CMK (cell line): ENCODE measurements at regions not wholly inside any gene's neighbourhood (a gene's known extent, or its start where the extent isn't known, plus 50 kb on each side); places are given as distances from the start of the nearest gene placed in this dataset.
"Not testable (repeated sequence)": the region's sequence is repeated elsewhere in the genome, so short reads cannot be mapped to it uniquely, and the experiment has no call there.

ENCODE experiments used
- DNase-seq: peaks from one replicate; pipeline ENCODE4 v3.0.0-alpha.2; 2010; ENCODE audit warnings: low read depth

DNA sequence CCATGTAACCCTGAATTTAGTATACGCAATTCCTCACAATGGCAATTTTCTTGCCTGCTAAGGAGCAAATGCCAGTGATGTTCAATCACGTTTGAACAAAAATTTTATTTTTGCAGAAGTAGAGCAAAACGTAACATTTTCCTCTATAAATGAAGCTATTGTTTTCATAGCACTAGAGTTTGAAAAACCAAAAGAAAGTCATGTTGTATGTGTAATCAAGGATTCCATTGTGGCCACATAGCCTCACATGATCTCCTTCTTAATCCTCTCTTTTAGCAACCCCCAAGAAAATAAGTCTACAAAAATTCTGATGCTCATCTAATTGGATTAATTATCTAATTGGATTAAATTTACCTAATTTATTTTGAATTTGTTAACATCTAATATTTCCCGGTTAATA, 1217.4 kb upstream of the FLRT2 start:
- no peak for DNase-seq

DNA sequence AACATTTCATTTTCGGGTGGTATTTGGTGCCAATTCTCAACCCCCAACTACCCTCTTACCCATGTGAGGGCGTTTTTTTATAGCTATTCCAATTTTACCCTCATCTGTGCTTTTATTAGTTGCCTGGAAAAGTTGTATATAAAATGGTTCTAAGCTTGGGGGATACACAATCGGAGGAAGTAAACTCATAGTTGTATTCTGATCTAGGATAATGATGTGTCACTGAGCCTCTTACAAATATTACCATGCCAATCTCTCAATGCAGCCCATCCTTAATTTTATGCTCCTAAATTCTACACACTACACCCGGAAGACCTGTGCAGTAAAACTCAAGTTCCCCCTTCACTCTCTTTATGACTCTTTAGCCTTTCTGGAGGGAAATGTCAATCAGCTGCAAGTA, 1206.5 kb upstream of the FLRT2 start:
- DNase-seq: no peak

DNA sequence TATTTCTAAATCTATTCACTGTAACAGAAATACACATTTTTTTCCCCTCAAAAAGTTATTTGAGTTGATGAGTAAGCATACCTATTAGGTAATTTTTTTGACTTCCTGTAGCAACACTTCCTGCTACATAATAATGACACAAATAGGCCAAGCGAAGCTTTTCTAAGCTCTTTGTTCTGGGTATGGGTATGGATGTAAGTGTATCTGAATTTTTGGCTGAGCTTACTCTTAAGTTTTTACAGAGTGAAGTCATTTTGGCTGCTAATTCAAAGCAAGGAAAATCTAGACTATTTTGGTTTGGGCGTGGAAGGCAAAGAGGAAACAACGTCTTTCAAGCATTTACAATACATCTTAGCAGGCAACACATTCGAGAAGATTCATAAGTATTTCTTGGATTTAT, 1206.0 kb upstream of the FLRT2 start:
- no peak for DNase-seq

DNA sequence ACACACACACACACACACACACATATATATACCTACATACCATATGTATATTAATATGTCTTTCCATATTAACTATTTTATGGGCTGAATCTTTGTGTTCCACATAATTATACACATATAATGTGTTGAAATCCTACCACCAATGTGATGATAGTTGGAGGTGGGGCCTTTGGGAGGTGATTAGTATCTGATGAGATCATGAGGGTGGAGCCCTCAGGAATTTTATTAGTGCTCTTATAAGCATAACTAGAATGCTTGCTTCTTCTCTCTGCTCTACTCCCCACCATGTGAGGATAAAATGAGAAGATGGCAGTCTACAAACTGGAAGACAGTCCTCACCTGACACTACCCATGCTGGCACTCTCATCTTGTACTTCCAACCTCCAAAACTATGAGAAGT, 1193.5 kb upstream of the FLRT2 start:
- no peak for DNase-seq

DNA sequence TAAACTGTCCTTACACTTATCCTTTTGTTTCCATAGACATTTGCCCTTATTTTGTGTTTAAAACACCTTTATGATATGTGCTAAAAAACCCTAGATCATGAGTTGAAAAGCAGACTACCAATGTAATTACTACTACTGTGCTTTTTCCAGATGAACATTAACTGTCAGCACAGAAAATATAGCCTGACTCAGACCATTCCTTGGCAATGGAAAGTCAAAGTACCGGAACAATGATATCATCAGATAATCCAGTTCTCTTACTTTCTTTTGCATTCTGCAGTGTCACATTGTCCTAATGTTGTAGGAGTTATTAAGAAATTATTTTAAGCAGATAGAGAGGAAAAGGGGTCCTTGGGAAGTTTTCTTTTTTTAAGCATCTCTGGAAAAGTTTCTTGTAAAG, 1189.0 kb upstream of the FLRT2 start:
- no peak for DNase-seq

DNA sequence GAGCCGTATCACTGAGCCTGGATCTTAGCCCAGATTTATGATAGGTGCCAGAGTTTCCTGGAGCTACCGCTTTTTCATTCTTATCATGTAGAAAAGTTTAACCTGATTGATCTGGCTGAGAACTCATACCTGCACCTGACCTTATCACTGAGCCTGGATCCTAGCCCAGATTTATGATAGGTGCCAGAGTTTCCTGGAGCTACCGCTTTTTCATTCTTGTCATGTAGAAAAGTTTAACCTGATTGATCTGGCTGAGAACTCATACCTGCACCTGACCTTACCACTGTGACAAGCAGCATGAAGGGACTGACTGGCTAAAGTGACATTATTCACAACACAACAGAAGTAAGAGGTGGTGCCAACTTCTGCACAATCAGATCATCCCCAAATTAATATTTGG, 1188.1 kb upstream of the FLRT2 start:
- not testable (repeated sequence) for DNase-seq

DNA sequence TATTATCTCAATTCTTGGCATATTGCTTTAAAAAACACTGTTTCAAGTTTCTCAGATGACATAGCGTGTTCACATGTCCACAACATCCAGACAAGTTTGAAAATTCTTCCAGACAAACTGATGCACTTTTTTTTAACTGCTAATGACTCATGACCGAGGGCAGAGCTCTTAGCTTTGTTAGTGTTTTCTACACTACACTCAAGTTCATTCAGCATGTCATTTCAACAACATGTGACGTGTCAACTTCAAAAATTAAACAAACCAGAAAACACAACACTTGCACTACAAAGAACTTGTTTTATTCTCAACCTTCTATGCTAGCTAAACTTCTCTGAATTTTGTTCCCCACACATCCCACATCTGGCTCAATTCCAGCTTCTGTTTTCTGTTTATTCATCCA, 1186.3 kb upstream of the FLRT2 start:
- DNase-seq: no peak

DNA sequence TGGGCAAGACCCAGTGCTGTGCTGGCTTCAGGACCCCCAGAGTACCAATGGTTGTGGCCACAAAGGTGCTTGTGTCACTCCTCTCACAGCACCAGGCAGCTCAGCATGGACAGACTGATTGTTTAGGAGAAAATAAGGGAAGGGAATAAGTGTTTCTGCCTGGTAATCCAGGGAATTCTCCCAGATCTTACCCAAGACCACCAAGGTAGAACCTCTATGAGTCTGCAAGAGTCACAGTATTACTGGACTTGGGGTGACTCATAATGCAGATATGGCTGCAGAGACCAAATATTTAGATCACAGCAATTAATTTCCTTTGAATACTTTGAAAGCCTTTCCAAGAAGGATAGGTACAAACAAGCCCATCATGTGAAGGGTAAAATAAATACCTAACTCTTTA, 1178.3 kb upstream of the FLRT2 start:
- no peak for DNase-seq

DNA sequence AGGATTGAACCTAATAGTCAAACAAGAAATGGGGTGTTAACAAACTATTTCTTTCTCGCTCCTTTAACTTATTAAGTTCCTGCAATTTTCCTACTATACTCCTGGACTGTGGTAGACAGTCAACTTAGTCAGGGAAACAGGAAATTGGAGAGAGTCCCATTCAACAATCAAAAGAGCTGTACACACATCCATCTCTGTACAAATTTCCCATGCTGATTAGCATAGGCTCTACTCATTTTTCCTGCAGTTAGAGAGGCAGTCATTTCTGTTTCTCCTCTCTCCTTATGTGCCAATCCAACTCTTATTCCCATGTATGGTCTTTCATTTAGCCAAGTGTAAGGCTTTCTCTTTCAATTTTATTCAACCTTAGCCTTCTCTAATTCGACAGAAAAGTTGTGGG, 1168.5 kb upstream of the FLRT2 start:
- DNase-seq: no peak

DNA sequence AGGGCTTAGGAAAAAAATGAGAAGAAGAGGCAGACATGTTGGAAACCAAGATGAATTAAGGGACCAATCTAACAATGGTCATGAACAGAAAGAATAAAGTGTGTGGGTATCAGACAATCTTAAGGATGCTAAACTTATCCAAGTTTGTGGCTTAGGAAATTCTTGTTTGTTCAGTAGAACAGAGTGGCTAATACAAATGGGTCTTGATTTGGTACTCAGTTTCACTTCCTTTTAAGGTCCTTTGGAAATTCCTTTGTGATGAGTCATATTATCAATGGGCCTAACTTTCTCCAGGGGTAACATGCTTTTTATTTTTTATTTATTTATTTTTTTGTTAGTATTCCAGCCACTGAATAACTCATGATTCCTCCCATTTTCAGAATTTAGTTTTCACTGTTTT, 1154.7 kb upstream of the FLRT2 start:
- DNase-seq: no peak

DNA sequence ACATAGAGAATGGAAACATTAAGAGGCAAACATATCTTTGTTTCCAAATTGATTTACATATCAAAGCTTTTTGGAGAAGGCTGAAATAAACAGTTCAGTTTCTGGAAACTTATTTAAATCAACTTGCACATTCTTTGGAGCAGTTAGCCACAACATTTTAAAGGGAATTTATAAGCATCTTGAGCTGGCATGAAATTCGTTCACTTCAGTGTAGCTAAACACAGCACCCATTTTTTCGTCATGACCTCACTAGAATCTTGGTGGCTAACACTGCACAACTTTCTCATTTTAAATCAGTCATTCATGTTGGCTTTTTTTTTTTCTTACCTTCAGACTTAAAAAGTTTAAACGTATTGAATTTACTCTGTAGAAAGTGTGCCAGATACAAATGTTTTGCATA, 1139.9 kb upstream of the FLRT2 start:
- DNase-seq: no peak

DNA sequence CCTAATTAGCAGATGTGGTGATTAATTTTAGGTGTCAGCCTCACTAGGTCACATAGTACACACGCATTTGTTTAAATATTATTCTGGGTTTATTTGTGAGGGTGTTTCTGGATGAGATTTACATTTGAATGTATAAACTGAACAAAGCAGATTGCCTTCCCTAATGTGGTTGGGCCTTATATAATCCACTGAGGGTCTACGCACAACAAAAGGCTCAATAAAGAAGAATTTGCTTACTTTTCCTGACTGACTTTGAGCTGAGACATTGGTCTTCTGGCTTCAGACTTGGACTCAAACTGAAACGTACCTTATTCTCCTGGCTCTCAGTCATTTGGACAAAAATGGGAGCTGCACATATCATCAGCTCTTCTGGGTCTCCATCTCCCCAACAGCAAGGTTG, 1132.3 kb upstream of the FLRT2 start:
- no peak for DNase-seq

DNA sequence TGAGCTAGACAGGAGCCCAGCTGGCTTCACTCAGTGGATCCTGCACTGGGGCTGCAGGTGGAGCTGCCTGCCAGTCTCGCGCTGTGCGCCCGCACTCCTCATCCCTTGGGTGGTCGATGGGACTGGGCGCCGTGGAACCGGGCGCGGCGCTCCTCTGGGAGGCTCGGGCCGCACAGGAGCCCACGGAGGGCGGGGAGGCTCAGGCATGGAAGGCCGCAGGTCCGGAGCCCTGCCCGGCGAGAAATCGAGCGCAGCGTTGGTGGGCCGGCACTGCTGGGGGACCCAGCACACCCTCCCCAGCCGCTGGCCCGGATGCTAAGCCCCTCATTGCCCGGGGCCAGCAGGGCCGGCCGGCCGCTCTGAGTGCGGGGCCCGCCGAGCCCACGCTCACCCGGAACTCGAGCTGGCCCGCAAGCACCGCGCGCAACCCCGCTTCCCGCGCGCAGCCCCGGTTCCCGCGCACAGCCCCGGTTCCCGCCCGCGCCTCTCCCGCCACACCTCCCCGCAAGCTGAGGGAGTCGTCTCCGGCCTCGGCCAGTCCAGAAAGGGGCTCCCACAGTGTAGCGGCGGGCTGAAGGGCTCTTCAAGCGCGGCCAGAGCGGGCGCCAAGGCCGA, 1130.5 kb upstream of the FLRT2 start:
- DNase-seq: no peak

DNA sequence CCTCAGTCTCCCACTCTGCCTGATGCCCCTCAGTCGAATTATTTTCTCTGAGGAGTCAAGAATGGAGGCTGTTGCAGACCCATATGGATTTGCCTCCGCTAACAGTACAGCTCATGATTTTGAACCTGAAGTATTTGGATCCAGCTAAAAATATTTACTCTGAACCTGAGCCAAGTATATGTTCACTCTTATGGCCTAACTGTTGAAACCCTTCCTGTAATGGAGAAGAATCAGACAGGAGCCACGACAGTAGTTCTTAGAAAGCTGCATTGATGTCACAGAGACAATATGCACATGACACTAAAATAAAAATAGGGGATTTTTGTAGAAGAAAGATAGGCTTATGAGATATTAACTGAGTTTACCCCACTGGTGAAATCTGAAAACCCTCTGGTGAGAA, 1128.3 kb upstream of the FLRT2 start:
- DNase-seq: no peak

DNA sequence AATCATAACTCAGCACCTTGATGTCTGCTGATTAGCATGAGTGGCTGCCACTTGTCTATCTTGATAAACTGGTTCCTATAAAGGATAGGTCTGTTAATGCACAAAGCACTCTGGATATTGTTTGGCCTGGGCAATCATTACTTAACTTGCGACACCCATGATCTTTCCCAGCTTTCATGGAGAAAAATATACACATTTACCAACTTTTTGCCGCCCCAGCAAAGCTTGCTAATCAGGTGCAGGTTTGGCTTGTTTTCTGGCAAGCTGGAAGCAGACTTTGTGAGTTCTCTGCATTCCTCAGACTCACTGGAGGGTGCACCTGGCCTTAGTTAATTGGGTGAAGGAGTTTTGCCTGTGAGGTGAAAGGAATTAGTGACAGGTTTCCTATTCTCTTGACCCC, 1126.4 kb upstream of the FLRT2 start:
- no peak for DNase-seq

DNA sequence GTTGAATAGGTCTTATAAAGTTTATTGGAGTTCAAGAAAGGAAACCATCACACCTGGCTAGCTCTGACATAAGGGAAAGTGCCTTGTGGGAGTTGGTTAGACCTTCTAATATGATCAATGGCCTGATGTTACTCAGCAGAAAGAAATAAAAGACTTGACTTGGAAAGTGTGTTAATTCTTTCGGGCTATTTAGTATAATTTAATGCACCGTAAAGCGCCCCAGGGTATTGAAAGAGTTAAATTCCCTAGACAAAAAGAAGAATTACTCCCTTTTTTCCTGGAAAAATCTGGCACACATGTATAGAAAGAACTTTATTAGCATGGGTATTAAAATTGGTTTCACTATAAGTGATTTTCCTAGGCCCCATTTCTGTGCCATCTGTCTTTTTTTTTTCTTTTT, 1125.7 kb upstream of the FLRT2 start:
- no peak for DNase-seq

DNA sequence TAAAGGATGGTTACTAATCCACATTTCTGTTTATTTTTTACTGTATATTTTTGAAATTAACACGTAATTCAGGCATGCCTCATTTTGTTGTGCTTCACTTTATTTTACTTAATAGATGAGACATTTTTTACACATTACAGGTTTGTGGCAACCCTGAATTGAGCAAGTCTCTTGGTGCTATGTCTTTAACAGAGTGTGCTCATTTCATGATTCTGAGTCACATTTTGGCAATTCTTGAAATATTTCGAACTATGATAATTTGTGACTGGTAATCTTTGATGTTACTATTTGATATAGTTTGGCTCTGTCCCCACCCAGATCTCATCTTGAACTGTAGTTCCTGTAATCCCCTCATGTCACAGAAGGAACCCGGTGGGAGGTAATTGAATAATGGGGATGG, 1120.5 kb upstream of the FLRT2 start:
- DNase-seq: no peak

DNA sequence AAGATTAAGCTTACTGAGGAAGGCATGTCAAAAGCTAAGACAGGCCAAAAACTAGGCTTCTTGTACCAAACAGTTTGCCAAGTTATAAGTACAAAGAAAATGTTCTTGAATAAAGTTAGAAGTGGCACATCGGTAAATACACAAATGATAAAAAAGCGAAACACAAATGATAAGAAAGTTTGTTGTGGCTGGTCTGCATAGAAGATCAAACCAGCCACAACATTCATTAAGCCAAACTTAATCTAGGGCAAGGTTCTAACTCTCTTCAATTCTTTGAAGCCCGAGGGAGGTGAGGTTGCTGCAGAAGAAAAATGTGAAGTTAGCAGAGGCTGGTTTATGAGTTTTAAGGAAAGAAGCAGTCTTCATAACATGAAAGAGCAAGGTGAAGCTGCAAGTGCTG, 1119.6 kb upstream of the FLRT2 start:
- no peak for DNase-seq

DNA sequence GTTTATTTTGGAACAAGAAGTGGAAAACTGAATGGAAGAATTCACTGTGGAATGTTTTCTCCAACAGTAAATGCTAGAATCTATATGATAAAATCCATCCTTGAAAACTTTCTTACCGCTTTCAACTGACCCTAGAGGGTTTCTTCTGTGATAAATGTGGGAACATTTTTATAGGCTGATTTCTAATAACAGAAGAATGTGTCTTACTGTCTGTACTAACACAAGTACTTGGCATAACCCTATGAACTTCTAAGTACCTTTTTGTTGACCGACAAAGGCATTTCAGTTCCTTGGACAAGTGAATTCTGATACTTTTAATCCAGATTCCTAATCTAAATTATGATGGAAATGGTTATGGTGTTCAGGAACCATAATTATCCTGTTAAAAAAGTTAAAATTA, 1109.7 kb upstream of the FLRT2 start:
- no peak for DNase-seq

DNA sequence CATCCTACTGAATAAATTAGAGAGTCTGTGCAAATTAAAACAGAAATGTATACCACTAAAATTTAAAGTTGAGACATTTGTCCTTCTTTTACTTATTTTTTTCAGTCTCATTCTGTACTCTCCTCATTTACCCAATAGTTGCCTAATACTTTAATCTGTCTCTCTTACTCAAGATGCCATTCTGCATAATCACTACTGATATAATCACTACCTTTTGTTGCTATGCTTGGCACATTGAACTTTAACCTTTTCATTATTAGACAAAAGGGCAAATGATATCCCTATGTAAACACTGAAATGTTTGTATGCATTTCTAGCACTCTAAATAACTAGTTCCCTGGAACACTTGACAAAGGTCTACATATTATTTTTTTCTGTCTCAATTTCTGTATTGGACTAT, 1108.3 kb upstream of the FLRT2 start:
- DNase-seq: no peak

DNA sequence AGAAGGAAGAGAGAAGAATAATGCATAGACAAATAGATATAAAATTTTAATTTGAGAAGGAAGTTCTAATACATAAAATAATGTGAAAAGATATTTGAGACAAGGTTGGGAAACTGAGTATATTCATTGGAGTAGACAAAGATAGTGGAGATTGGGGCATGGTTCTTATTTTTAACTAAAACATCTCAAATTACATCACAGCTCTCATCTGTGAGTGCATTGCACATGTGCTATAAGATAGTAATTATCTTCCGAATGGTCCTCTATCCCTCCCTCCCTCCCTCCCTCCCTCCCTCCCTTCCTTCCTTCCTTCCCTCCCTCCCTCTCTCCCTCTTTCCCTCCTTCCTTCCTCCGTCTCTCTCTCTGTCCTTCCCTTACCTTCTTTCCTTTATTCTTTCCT, 1104.0 kb upstream of the FLRT2 start:
- no peak for DNase-seq

DNA sequence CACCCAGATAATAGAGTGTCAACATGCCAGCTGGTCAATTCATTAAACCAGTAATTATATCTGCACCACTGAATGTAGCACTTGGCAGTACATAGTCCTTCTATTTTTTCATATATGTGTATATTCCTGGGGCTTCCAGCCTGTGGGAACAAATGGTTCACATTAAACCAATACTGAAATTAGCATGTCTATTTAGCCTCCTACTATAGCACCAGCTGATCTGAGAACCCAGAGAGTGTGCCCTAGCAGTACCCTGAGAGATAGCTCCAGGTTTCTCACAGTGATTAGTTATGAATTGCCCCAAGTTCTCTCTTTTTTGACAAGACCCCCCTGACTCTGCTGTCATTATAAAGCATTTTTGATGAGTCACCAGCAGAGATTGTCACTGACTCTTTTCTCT, 1097.3 kb upstream of the FLRT2 start:
- DNase-seq: no peak

DNA sequence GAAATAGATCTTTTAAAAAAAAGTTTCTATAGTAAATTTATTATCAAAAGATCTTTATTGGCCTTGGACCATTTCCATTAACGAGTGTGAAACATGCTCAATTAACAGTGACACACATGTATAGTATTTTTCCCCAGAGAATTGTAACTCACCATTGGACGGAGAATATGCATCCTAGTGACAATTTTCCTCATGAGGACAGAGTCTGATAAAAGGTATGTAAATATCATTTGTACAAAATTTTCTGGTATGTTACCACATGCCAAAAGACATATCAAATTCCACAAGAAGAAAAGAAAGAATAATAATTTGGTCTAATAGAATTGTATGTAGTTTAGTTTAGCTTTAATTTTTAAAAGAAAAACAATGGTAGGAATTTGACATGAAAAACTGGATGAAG, 1096.0 kb upstream of the FLRT2 start:
- DNase-seq: no peak

DNA sequence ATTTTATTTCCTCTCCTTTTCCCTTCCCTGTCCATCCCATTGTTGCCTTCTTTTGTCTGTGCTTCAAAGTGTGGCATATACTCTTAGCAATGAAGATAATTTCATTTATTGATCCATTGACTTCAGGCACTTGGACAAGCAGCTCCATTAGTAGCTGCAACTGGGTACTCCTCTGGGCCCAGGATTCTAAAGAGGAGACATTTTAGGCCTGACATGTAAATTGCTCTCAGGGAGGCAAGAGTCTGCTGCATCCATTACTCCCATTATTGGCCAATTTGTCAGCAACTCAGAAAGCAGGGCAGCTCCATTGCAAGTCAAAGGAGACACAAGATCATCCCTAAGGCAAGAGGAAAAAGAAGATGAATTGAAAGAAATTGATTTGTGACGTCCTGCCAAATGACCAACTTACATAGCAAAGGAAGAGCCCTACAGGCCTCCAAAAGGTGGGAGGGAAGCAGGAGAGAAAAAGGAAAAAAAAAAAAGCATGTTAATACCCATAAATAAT, 1094.1 kb upstream of the FLRT2 start:
- no peak for DNase-seq

DNA sequence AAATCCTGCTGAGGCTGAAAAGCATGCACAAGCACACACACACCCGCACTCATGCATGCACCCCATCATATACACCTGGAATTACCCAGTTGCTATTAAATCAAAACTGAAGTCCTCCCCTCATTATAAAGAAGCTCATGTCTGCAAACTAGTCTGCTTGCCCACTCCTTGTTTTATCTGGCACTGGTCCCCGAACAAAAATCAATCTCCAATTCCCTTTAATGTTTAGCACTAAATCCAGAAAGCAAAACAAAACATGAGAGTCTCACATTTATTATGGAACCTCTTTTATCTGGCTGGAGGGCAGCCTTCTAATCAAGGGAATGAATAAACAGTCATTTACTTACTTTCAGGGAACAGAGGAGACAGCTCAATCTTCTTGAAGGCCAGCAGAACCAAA, 1093.4 kb upstream of the FLRT2 start:
- no peak for DNase-seq
